ENCODE measurements at regions not wholly inside any gene's neighbourhood (a gene's known extent, or its start where the extent isn't known, plus 50 kb on each side); places are given as distances from the start of the nearest gene placed in this dataset.

DNA sequence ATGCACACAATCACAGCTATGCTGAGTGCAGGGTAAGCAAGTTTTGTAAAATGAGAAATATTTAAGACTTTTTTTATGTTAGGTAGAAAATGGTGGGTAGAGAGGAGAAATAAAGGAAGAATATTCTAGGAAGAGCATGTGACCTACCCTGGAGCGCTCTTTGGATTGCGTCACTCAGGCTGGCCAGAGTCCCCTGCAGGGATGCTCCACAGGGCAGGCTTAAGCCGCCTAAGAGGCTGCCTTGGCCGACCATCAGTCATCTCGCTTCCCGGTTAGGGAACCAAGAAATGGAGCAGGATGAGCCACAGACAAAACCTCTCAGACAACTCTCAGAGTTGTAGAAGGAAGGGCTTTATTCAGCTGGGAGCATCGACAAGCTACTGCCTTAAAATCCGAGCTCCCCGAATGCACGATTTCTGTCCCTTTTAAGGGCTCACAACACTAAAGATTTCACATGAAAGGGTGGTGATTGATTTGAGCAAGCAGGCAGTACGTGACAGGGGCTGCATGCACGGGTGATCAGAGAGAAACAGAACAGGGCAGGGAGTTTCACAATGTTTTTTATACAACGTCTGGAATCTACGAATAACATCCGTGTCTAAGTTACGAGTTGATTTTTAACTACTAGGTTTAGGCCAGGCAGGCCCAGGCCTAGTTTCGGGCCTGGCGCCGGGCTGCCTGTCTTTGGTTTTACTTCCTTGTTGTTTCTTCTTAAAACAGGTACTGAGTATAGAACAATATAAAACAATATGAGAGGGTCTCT, 1072.0 kb downstream of the CBLN2 start (continued):
- no peak for TF ChIP-seq ZNF850 (CRISPR knock-in tag; conservative IDR thresholded peaks at IDR 0.05)
- no peak for TF ChIP-seq ZNF879 (CRISPR knock-in tag; IDR thresholded peaks at IDR 0.05)
- TF ChIP-seq PHB2 (IDR thresholded peaks at IDR 0.05; ENCODE audit: partially characterized antibody), result no peak
- TF ChIP-seq CAMTA2 (CRISPR knock-in tag; IDR thresholded peaks at IDR 0.05; ENCODE audit: borderline replicate concordance), result no peak
- TF ChIP-seq WIZ (CRISPR knock-in tag; IDR thresholded peaks at IDR 0.05), result no peak
- TF ChIP-seq SIX4 (CRISPR knock-in tag; IDR thresholded peaks at IDR 0.05), result no peak
- peak; percentile 28; the same call in 1 of the 2 replicates for TF ChIP-seq KAT8 (CRISPR knock-in tag; IDR thresholded peaks at IDR 0.05)
- TF ChIP-seq, protein P1, sequence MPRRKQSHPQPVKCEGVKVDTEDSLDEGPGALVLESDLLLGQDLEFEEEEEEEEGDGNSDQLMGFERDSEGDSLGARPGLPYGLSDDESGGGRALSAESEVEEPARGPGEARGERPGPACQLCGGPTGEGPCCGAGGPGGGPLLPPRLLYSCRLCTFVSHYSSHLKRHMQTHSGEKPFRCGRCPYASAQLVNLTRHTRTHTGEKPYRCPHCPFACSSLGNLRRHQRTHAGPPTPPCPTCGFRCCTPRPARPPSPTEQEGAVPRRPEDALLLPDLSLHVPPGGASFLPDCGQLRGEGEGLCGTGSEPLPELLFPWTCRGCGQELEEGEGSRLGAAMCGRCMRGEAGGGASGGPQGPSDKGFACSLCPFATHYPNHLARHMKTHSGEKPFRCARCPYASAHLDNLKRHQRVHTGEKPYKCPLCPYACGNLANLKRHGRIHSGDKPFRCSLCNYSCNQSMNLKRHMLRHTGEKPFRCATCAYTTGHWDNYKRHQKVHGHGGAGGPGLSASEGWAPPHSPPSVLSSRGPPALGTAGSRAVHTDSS (CRISPR knock-in tag; conservative IDR thresholded peaks at IDR 0.05), result no peak
- TF ChIP-seq ZNF24 (IDR thresholded peaks at IDR 0.05), result no peak
- TF ChIP-seq ZFX (CRISPR knock-in tag; IDR thresholded peaks at IDR 0.05; ENCODE audit: low read depth), result peak; percentile 78
- TF ChIP-seq CEBPB (IDR thresholded peaks at IDR 0.05; ENCODE audit: borderline replicate concordance, low read depth, low read length), result peak; percentile 80
- TF ChIP-seq ZNF749 (CRISPR knock-in tag; IDR thresholded peaks at IDR 0.05; ENCODE audit: borderline replicate concordance), result no peak
- TF ChIP-seq ZNF589 (CRISPR knock-in tag; conservative IDR thresholded peaks at IDR 0.05), result no peak
- TF ChIP-seq TBL1XR1 (IDR thresholded peaks at IDR 0.05; ENCODE audit: borderline replicate concordance, low read length, partially characterized antibody), result no peak
- no peak for TF ChIP-seq BCL6 (CRISPR knock-in tag; IDR thresholded peaks at IDR 0.05)
- TF ChIP-seq, protein P2, sequence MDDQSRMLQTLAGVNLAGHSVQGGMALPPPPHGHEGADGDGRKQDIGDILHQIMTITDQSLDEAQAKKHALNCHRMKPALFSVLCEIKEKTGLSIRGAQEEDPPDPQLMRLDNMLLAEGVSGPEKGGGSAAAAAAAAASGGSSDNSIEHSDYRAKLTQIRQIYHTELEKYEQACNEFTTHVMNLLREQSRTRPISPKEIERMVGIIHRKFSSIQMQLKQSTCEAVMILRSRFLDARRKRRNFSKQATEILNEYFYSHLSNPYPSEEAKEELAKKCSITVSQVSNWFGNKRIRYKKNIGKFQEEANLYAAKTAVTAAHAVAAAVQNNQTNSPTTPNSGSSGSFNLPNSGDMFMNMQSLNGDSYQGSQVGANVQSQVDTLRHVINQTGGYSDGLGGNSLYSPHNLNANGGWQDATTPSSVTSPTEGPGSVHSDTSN (CRISPR knock-in tag; IDR thresholded peaks at IDR 0.05; ENCODE audit: borderline replicate concordance), result no peak
- TF ChIP-seq, protein P3, sequence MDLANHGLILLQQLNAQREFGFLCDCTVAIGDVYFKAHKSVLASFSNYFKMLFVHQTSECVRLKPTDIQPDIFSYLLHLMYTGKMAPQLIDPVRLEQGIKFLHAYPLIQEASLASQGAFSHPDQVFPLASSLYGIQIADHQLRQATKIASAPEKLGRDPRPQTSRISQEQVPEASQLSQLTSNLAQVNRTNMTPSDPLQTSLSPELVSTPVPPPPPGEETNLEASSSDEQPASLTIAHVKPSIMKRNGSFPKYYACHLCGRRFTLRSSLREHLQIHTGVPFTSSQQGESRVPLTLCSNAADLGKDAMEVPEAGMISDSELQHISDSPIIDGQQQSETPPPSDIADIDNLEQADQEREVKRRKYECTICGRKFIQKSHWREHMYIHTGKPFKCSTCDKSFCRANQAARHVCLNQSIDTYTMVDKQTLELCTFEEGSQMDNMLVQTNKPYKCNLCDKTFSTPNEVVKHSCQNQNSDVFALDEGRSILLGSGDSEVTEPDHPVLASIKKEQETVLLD (CRISPR knock-in tag; IDR thresholded peaks at IDR 0.05; ENCODE audit: low read depth), result no peak
- TF ChIP-seq EED (CRISPR knock-in tag; IDR thresholded peaks at IDR 0.05), result no peak
- TF ChIP-seq ZNF766 (CRISPR knock-in tag; IDR thresholded peaks at IDR 0.05; ENCODE audit: borderline replicate concordance), result no peak
- no peak for TF ChIP-seq TOPORS (CRISPR knock-in tag; IDR thresholded peaks at IDR 0.05)

Measured in HepG2 (cell line).